Epithelial cell of proximal tubule (primary cell): ENCODE measurements at regions not wholly inside any gene's neighbourhood (a gene's known extent, or its start where the extent isn't known, plus 50 kb on each side); places are given as distances from the start of the nearest gene placed in this dataset.

Experiments
- DNase-seq: peaks from one replicate; pipeline ENCODE4 v3.0.0-alpha.2; 2011; ENCODE audit warnings: low read depth
- H3K4me3 ChIP-seq: 2 replicates; pipeline ENCODE4 v1.5.1; 2011; ENCODE audit warnings: low read depth, mild to moderate bottlenecking, low read length
- CTCF ChIP-seq: conservative IDR thresholded peaks from 2 replicates; pipeline ENCODE4 v1.5.1; 2012; ENCODE audit warnings: low read depth, mild to moderate bottlenecking, low read length

- no peak overlapping the region for H3K4me3 ChIP-seq
- no peak for DNase-seq
- TF ChIP-seq CTCF, result no peak
These were observed 192.8 kb downstream of the SLC7A11 start for GRCh38 chr4:138049355-138049754.

GRCh38 chr4:138047290-138047689 is 194.9 kb downstream of the SLC7A11 start:
- no peak overlapping the region for H3K4me3 ChIP-seq
- no peak for TF ChIP-seq CTCF
- DNase-seq, result no peak

- no peak overlapping the region for H3K4me3 ChIP-seq
- no peak for TF ChIP-seq CTCF
- DNase-seq, result no peak
These were observed 197.1 kb downstream of the SLC7A11 start for GRCh38 chr4:138045036-138045435.

GRCh38 chr4:138039010-138039409 is 203.1 kb downstream of the SLC7A11 start:
- TF ChIP-seq CTCF, result no peak
- DNase-seq, result no peak
- no peak overlapping the region for H3K4me3 ChIP-seq

- DNase-seq, result no peak
- H3K4me3 ChIP-seq, result no peak overlapping the region
- no peak for TF ChIP-seq CTCF
These were observed 204.5 kb downstream of the SLC7A11 start for GRCh38 chr4:138037696-138038095.

- H3K4me3 ChIP-seq, result no peak overlapping the region
- TF ChIP-seq CTCF, result peak; percentile 70
- DNase-seq, result no peak
These were observed 206.3 kb downstream of the SLC7A11 start for GRCh38 chr4:138035781-138036258.

GRCh38 chr4:138034871-138035270 is 207.3 kb downstream of the SLC7A11 start:
- H3K4me3 ChIP-seq, result no peak overlapping the region
- no peak for DNase-seq
- no peak for TF ChIP-seq CTCF
